ENCODE measurements at regions not wholly inside any gene's neighbourhood (a gene's known extent, or its start where the extent isn't known, plus 50 kb on each side); places are given as distances from the start of the nearest gene placed in this dataset.
"Not testable (repeated sequence)": the region's sequence is repeated elsewhere in the genome, so short reads cannot be mapped to it uniquely, and the experiment has no call there.

DNA sequence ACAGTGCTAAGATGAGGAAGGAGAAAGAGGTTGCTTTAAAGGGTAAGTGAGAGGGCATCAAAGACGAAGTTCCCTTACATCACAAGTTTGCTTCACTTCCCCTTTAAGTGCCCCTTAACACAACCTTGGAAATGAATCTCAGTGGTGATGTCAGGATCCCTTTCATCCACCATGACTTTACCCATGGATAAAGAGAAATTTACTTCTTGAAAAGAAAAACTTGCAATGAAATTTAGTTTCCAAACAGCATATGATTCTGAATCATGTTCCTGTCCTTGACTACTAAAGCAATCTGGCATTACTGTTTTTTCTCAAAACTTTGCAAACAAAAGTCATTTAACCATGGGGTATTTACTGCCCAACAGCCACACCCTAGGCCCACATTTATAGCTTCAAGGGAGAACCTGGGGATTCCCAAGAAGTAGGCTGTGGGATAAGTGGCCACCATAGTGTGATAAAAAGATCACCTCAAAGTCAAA lies 135.9 kb downstream of the ITGB8 start:
- ATAC-seq, result peak; percentile 72
- Mint-ChIP-seq H3K36me3 (no peaks in the 10 kb centered on the region), H3K4me3 (no peak overlapping the region), H3K4me1 (no peaks in the 10 kb centered on the region), H3K27ac (no peak overlapping the region), H3K27me3 (peaks cover 25% of the 10 kb centered on the region), H3K9me3 (no peaks in the 10 kb centered on the region)

DNA sequence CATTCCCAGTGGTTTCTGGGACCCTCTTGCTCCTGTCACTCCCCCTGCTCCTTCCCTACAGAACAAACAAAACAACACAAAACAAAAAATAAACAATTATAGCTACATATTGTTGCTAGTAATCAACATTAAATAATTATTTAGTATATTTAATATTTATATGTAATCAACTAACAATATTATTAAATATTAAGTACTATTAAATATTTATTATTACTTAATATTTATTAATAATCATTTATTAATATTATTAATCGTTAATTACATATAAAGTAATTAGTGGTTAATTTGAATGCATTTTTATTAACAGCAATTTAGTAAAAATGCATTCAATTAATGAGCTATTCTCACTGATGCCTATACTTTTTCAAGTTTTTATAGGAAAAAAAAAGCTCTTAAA lies 139.4 kb downstream of the ITGB8 start:
- H3K27ac Mint-ChIP-seq, result no peak overlapping the region
- no peak for ATAC-seq
- no peak overlapping the region for H3K4me3 Mint-ChIP-seq
- no peaks in the 10 kb centered on the region for H3K4me1 Mint-ChIP-seq
- H3K36me3 Mint-ChIP-seq, result no peaks in the 10 kb centered on the region
- no peaks in the 10 kb centered on the region for H3K9me3 Mint-ChIP-seq
- peaks cover 50% of the 10 kb centered on the region for H3K27me3 Mint-ChIP-seq

DNA sequence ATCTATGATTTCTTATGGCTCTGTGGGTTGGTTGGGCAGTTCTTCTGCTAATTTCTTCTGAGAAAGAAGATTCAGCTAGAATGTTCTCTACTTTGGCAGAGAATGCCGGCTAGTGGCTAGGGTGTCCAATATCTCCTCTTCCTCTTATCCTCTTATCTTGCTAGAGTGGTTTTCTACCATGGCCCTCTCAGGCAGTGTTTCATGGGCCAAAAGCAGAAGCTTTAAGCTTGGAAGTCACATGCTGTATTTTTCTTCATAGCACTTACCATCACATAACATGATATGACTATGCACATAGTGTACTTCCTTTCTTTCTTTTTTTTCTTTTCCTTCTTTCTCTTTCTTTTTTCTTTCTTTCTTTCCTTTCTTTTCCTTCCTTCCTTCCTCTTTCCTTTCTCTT lies 140.0 kb downstream of the ITGB8 start:
- no peaks in the 10 kb centered on the region for H3K4me1 Mint-ChIP-seq
- no peak overlapping the region for H3K4me3 Mint-ChIP-seq
- no peak overlapping the region for H3K27ac Mint-ChIP-seq
- H3K9me3 Mint-ChIP-seq, result no peaks in the 10 kb centered on the region
- no peak for ATAC-seq
- peaks cover 44% of the 10 kb centered on the region for H3K27me3 Mint-ChIP-seq
- H3K36me3 Mint-ChIP-seq, result no peaks in the 10 kb centered on the region

DNA sequence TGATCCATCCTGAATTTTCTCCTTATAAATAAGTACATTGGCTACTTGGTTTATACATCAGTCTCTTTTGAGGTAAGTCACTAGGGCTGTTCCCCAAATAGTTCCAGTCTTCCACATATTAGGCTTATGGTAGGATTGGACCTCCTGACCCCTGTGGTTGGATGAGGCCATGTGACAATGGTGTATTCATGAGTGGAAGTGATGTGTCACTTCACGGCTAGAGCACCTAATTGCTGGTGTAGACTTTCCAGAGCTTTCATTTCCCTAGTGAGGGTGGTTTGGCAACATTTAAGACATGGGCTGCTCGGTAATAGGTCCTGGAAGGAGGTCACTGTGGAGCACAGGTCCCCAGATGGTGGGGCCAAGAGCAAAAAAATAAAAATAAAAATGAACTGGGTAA lies 141.2 kb upstream of the ABCB5 start:
- no peak for ATAC-seq
- H3K27me3 Mint-ChIP-seq, result peaks cover 38% of the 10 kb centered on the region
- no peaks in the 10 kb centered on the region for H3K36me3 Mint-ChIP-seq
- no peak overlapping the region for H3K27ac Mint-ChIP-seq
- H3K4me3 Mint-ChIP-seq, result no peak overlapping the region
- no peaks in the 10 kb centered on the region for H3K4me1 Mint-ChIP-seq
- H3K9me3 Mint-ChIP-seq, result no peaks in the 10 kb centered on the region

DNA sequence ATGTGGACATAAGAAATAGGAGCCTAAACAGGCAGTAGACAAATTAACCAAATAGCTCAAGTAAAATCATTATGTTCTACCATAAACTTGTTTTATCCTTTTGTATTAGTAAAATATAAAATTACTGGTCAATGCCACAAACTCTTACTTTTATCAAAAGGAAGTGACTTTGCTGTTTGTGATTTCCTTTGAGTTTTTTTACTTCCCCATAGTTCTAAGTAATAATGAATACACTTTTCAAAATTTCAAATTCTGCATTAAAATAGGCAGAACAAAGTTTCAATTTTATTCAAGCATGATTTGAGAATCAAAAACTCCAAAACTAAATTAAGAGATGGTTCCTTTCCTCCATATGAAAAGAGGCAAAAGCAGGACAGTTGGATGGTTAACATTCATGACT lies 139.7 kb upstream of the ABCB5 start:
- ATAC-seq, result no peak
- Mint-ChIP-seq H3K27ac (no peak overlapping the region), H3K27me3 (peaks cover 39% of the 10 kb centered on the region), H3K9me3 (no peaks in the 10 kb centered on the region), H3K4me1 (no peaks in the 10 kb centered on the region), H3K36me3 (no peaks in the 10 kb centered on the region), H3K4me3 (no peak overlapping the region)

DNA sequence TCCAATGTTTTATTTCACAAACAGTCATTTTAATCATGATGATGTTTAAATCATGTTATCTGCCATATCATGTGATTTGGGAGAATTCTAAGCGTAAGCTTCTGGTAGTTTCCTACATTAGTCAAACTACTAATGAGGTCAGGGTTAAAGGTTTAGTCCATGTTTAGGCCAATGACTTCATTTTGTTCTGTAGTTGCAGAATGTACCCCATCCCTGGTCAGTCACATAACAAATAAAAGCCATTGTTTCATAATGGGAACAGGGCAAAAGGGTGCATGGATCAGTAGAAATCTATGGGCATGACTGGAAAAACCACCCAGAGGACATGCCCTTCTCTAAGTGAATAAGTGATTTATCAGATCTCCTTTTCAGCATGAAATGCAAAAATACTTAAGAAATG lies 138.4 kb upstream of the ABCB5 start:
- Mint-ChIP-seq H3K4me3 (no peak overlapping the region), H3K4me1 (no peaks in the 10 kb centered on the region), H3K9me3 (no peaks in the 10 kb centered on the region), H3K36me3 (no peaks in the 10 kb centered on the region), H3K27me3 (peaks cover 36% of the 10 kb centered on the region), H3K27ac (no peak overlapping the region)
- ATAC-seq, result no peak

DNA sequence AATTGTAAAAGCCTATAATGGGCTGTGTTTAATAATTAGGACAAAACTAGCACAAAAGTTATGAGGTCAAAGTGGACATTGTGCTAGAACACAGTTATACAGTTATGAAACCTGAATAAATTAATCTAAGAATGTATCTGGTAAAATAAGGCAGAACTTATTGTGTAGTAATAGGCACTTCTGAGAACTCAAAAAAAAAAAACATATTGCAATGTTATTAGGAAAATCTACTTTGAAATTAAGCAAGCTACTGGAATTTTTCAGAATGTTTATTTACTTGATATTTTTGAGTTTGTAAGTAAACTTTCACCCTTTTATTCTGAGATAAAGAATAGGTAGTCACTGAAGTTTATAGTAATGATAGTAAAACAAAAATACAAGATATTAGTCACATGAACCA lies 135.8 kb upstream of the ABCB5 start:
- Mint-ChIP-seq H3K27me3 (peaks cover 15% of the 10 kb centered on the region), H3K4me1 (no peaks in the 10 kb centered on the region), H3K9me3 (no peaks in the 10 kb centered on the region), H3K36me3 (no peaks in the 10 kb centered on the region), H3K4me3 (no peak overlapping the region), H3K27ac (no peak overlapping the region)
- ATAC-seq, result no peak

DNA sequence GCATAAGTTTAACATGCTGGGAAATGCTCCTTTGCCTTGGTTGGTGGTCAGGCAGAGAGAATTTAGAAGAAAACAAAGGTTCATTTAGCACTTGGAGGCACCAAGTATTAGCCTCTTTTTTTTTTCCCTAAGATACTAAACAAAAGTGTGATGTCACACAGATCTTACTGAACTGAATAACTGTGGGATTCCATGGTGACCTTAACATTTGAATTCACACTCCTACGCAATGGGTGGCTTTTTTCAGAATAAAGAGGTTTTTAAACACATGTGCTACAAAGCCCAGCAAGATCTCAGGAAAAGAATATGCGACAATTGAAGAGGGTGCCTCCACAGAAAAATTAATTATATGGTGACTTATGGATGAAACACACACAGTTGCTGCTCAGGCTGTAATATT lies 133.4 kb upstream of the ABCB5 start:
- Mint-ChIP-seq H3K4me1 (no peaks in the 10 kb centered on the region), H3K27ac (no peak overlapping the region), H3K27me3 (peaks cover 15% of the 10 kb centered on the region)

DNA sequence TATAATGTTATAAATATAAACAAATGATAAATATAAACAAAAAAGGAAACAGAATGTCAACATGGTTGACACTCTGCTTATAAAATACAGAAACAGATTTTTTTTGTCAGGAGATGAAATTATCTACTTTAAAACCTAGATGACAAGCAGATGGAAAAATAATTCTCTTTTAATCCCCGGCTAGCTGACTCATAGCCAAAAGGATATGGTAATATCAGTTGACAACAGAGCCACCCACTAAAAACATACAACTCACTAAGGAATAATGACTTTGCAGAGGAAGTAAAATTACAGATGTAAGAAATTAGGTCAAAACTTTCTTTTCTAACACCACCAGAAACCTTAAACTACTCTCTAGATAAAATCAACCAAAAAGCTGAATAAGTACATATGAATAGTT lies 131.1 kb upstream of the ABCB5 start:
- Mint-ChIP-seq H3K9me3 (peaks cover 18% of the 10 kb centered on the region), H3K4me1 (no peaks in the 10 kb centered on the region), H3K36me3 (peaks cover 6% of the 10 kb centered on the region)

More for the DNA sequence above, 133.4 kb upstream of the ABCB5 start:
- ATAC-seq, result no peak
- no peaks in the 10 kb centered on the region for H3K36me3 Mint-ChIP-seq
- peaks cover 5% of the 10 kb centered on the region for H3K9me3 Mint-ChIP-seq
- no peak overlapping the region for H3K4me3 Mint-ChIP-seq

DNA sequence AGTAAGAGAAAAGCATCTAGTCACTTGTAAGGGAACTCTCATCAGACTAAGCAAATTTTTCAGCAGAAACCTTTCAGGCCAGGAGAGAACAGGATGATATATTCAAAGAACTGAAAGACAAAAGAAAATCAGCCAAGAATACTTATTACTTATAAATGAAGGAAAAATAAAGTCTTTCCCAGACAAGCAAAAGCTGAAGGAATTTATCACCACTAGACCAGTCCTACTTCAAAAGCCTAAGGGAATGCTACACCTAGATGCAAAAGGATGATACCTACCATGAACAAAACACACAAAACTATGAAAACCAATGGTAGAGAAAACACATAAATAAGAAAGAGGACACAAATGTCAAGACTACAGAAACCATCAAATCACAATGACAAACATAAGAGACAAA lies 126.6 kb upstream of the ABCB5 start:
- H3K4me1 Mint-ChIP-seq, result no peaks in the 10 kb centered on the region
- no peak overlapping the region for H3K4me3 Mint-ChIP-seq
- no peak overlapping the region for H3K27ac Mint-ChIP-seq
- peaks cover 21% of the 10 kb centered on the region for H3K9me3 Mint-ChIP-seq
- peaks cover 6% of the 10 kb centered on the region for H3K36me3 Mint-ChIP-seq
- no peaks in the 10 kb centered on the region for H3K27me3 Mint-ChIP-seq
- no peak for ATAC-seq

More for the DNA sequence above, 131.1 kb upstream of the ABCB5 start:
- no peak overlapping the region for H3K4me3 Mint-ChIP-seq
- H3K27ac Mint-ChIP-seq, result no peak overlapping the region
- ATAC-seq, result no peak
- peaks cover 15% of the 10 kb centered on the region for H3K27me3 Mint-ChIP-seq

DNA sequence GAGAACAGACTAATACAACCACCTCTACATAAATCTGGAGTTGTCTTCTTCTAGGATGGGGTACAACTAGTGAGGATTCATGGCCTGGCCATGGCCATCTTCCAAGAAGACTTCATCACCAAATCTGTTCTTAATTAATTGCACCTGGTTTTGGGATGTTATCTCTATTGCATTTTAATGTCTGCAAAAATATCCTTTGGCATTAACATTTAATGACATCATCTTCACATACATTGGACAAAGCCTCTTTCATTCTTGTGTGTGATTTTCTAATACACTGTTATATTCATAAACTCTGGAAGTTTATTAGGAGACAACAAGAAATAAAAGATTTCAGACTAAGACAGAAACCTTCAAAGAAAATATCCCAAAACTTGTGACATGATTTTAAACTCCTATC lies 124.2 kb upstream of the ABCB5 start:
- no peak for ATAC-seq
- H3K27ac Mint-ChIP-seq, result no peak overlapping the region
- H3K4me3 Mint-ChIP-seq, result no peak overlapping the region
- H3K4me1 Mint-ChIP-seq, result no peaks in the 10 kb centered on the region
- peaks cover 6% of the 10 kb centered on the region for H3K36me3 Mint-ChIP-seq
- H3K9me3 Mint-ChIP-seq, result peaks cover 16% of the 10 kb centered on the region
- H3K27me3 Mint-ChIP-seq, result peaks cover 16% of the 10 kb centered on the region

DNA sequence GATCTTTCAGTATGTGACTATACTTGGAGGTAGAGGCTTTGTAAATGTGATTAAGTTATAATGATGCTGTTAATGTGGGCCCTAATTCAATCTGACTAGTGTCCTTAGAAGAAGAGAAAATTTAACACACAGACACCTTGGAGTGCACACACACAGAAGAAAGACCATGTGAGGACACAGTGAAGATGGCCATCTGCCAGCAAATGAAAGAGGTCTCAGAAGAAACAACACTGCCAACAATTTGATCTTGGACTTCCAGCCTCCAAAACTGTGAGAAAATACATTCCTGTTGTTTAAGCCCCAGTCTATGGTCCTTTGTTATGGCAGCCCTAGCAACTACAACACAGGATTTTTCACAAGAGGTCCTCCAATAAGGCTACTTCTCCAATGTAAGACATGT lies 120.9 kb upstream of the ABCB5 start:
- H3K36me3 Mint-ChIP-seq, result no peaks in the 10 kb centered on the region
- H3K27me3 Mint-ChIP-seq, result peaks cover 18% of the 10 kb centered on the region
- H3K4me3 Mint-ChIP-seq, result no peak overlapping the region
- no peak for ATAC-seq
- H3K4me1 Mint-ChIP-seq, result no peaks in the 10 kb centered on the region
- H3K9me3 Mint-ChIP-seq, result peaks cover 17% of the 10 kb centered on the region
- no peak overlapping the region for H3K27ac Mint-ChIP-seq

DNA sequence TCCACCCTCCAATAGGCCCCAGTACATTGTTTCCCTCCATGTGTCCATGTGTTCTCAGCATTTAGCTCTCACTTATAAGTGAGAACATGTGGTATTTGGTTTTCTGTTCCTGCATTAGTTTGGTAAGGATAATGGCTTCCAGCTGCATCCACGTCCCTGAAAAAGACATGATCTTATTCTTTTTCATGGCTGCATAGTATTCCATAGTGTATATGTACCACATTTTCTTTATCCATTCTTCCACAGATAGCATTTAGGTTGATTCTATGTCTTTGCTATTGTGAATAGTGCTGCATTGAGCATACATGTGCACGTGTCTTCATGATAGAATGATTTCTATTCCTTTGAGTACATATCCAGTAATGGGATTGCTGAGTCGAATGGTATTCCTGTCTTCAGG lies 114.0 kb upstream of the ABCB5 start:
- H3K9me3 Mint-ChIP-seq, result peaks cover 25% of the 10 kb centered on the region
- not testable (repeated sequence) for H3K4me3 Mint-ChIP-seq, H3K27ac Mint-ChIP-seq, H3K36me3 Mint-ChIP-seq, H3K4me1 Mint-ChIP-seq, ATAC-seq, H3K27me3 Mint-ChIP-seq

DNA sequence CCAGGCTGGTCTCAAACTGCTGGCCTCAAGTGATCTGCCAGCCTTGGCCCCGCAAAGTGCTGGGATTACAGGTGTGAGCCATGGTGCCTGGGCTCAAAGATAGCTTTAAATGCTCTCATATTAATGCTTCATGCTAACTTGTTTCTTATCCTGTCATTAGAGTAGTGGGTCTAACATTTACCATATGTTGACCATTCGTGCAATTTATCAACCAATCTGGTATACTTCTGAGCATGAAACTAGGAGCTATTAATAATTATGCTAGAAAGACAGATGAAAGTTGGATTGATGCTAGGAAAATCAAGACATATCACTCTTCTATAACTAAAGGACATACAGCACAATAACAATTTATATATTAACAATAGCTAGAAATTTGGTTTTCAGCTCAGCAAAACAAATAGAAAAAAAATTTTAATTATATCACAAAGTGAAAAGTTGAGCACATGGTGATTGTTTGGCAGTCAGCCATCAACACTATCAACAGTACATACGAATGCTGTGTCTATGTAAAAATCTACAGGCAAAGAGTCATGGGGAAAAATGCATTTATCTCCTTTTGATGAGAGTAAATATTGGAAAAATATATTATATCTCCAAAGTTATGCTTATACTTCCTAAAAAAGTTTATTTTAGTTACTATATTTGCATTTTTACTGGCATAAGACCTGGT lies 112.1 kb upstream of the ABCB5 start:
- H3K9me3 Mint-ChIP-seq, result peaks cover 18% of the 10 kb centered on the region
- H3K27ac Mint-ChIP-seq, result no peak overlapping the region
- H3K4me3 Mint-ChIP-seq, result no peak overlapping the region
- no peaks in the 10 kb centered on the region for H3K27me3 Mint-ChIP-seq
- no peak for ATAC-seq
- peaks cover 5% of the 10 kb centered on the region for H3K4me1 Mint-ChIP-seq
- no peaks in the 10 kb centered on the region for H3K36me3 Mint-ChIP-seq

DNA sequence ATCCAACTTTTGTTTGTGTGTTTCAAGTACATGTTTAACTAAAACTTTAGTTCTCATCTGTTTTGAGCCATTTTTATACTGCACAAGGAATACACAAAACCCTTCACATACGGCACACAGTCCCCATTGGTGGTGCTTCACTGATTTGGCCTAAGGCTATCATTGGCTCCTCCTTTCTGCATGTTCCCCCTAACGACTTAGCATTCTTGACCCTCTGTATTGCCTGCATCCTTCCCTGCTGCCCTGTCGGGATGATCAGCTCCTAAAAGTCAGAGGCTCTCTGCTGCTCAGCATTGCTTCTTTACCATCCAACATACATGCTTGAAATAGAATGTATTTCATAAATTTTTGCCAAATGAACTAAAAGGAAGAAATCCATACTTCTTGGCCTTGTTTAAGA lies 111.4 kb upstream of the ABCB5 start:
- Mint-ChIP-seq H3K9me3 (peaks cover 12% of the 10 kb centered on the region), H3K4me1 (peaks cover 7% of the 10 kb centered on the region), H3K4me3 (no peak overlapping the region), H3K27me3 (no peaks in the 10 kb centered on the region), H3K36me3 (no peaks in the 10 kb centered on the region), H3K27ac (no peak overlapping the region)
- no peak for ATAC-seq

DNA sequence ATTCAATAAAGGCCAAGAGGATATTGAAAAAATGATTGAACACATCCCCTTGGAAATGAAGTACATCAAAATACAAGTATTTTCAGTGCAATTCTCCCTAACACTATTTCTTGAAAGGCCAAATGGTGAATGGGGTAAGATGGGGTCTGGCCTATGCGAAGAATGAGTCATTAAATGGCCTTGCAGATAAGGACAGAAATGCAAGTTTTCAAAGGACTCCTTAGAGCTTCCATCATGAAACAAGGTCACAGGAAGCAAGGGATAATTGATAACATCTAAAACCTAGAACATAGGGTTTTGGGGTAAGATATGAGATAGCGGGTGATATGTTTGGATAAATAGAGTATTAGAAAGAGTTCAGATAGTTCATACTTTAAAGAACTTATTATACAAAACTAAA lies 109.3 kb upstream of the ABCB5 start:
- H3K9me3 Mint-ChIP-seq, result peaks cover 8% of the 10 kb centered on the region
- no peak overlapping the region for H3K4me3 Mint-ChIP-seq
- ATAC-seq, result no peak
- no peaks in the 10 kb centered on the region for H3K27me3 Mint-ChIP-seq
- no peaks in the 10 kb centered on the region for H3K36me3 Mint-ChIP-seq
- no peak overlapping the region for H3K27ac Mint-ChIP-seq
- peaks cover 7% of the 10 kb centered on the region for H3K4me1 Mint-ChIP-seq

DNA sequence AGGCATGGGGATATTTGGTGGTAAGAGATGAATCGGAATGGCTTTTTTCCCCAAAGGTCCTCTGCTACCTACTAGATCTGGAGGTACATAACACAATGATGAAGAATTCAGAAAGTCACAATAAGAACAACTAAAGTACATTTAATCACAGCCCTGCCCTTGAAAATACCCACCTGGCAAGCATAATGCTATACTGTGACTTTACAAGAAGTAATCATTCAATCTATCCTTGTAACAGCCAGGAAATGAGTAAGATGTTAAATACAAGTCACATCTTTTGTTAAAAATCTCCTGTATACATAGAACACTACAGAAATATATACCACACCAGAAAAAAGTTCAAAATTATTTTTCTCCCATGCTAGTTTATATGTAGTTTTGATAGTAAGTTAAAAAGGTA lies 108.3 kb upstream of the ABCB5 start:
- Mint-ChIP-seq H3K36me3 (no peaks in the 10 kb centered on the region), H3K9me3 (peaks cover 1% of the 10 kb centered on the region), H3K27me3 (no peaks in the 10 kb centered on the region), H3K4me3 (no peak overlapping the region), H3K27ac (no peak overlapping the region), H3K4me1 (peaks cover 7% of the 10 kb centered on the region)
- no peak for ATAC-seq
